Stimulated activated naive CD4-positive, alpha-beta T cell (primary cell): ENCODE measurements at regions not wholly inside any gene's neighbourhood (a gene's known extent, or its start where the extent isn't known, plus 50 kb on each side); places are given as distances from the start of the nearest gene placed in this dataset.
"Not testable (repeated sequence)": the region's sequence is repeated elsewhere in the genome, so short reads cannot be mapped to it uniquely, and the experiment has no call there.

Experiments
- DNase-seq, 6 experiments: peaks; one replicate each; lab custom pipeline; 2025; lab: John Stamatoyannopoulos, UW

- DNase-seq: not testable (repeated sequence)
Observed at GRCh38 chr7:55743454-55743717, 119.2 kb downstream of the SEPTIN14 start.

GRCh38 chr7:55742651-55743453, 119.7 kb downstream of the SEPTIN14 start:
- DNase-seq: not testable (repeated sequence)

- not testable (repeated sequence) for DNase-seq
Observed at GRCh38 chr7:55741721-55742631, 120.6 kb downstream of the SEPTIN14 start.

- DNase-seq: not testable (repeated sequence)
Observed at GRCh38 chr7:55740633-55741250, 121.8 kb downstream of the SEPTIN14 start.

GRCh38 chr7:55740053-55740452, 122.5 kb downstream of the SEPTIN14 start:
- not testable (repeated sequence) for DNase-seq

GRCh38 chr7:55736641-55737221, 125.8 kb downstream of the SEPTIN14 start:
- DNase-seq: not testable (repeated sequence)

GRCh38 chr7:55733241-55734140, 129.1 kb downstream of the SEPTIN14 start:
- no peak for DNase-seq

- DNase-seq: no peak
Observed at GRCh38 chr7:55731931-55732330, 130.6 kb downstream of the SEPTIN14 start.

GRCh38 chr7:55730197-55730596, 132.4 kb downstream of the SEPTIN14 start:
- DNase-seq: peak in 1 of 6 experiments; percentile 7

- DNase-seq: no peak
Observed at GRCh38 chr7:55723621-55723941, 139.0 kb downstream of the SEPTIN14 start.

GRCh38 chr7:55722874-55723620, 139.5 kb downstream of the SEPTIN14 start:
- not testable (repeated sequence) for DNase-seq

- DNase-seq: not testable (repeated sequence)
Observed at GRCh38 chr7:55721004-55721403, 141.5 kb downstream of the SEPTIN14 start.

- not testable (repeated sequence) for DNase-seq
Observed at GRCh38 chr7:55715247-55715867, 143.1 kb upstream of the VOPP1 start.

- DNase-seq: not testable (repeated sequence)
Observed at GRCh38 chr7:55714370-55714769, 142.1 kb upstream of the VOPP1 start.

- not testable (repeated sequence) for DNase-seq
Observed at GRCh38 chr7:55710312-55710711, 138.0 kb upstream of the VOPP1 start.

- DNase-seq: not testable (repeated sequence)
Observed at GRCh38 chr7:55708028-55708427, 135.7 kb upstream of the VOPP1 start.

- not testable (repeated sequence) for DNase-seq
Observed at GRCh38 chr7:55707410-55707809, 135.1 kb upstream of the VOPP1 start.

GRCh38 chr7:55706451-55707195, 134.3 kb upstream of the VOPP1 start:
- not testable (repeated sequence) for DNase-seq
